WTC11 (cell line): ENCODE measurements at regions not wholly inside any gene's neighbourhood (a gene's known extent, or its start where the extent isn't known, plus 50 kb on each side); places are given as distances from the start of the nearest gene placed in this dataset.

Experiments used
- ATAC-seq: fragments of 200-7000 bp; cut with Tn5 transposase; 2 replicates; pipeline ENCODE4 v1.10.0; 2021; ENCODE audit warnings: mild to moderate bottlenecking, moderate library complexity
- CTCF ChIA-PET: fragments of 300-600 bp; sonication (Branson Sonifier 250); formaldehyde crosslinking; loops from one replicate; lab custom pipeline; 2021; ENCODE audit warnings: antibody characterized with exemption; lab: Charles Lee
- POLR2A ChIA-PET: fragments of 350-600 bp; sonication (Branson Sonifier 250); formaldehyde crosslinking; loops from one replicate; lab custom pipeline; 2021; ENCODE audit warnings: antibody characterized with exemption; lab: Charles Lee
- DNase-seq: peaks from one replicate; pipeline ENCODE4 v3.0.0; 2021; ENCODE audit warnings: low spot score
- H3K27ac Mint-ChIP-seq: 2 replicates; pipeline ENCODE4 v1.8.0; 2021; ENCODE audit warnings: mixed read lengths
- H3K27me3 Mint-ChIP-seq: 2 replicates; pipeline ENCODE4 v1.8.0; 2021; ENCODE audit warnings: low read depth, mild to moderate bottlenecking, moderate library complexity, mixed read lengths
- H3K36me3 Mint-ChIP-seq: 2 replicates; pipeline ENCODE4 v1.8.0; 2021; ENCODE audit warnings: mixed read lengths
- H3K4me1 Mint-ChIP-seq: 2 replicates; pipeline ENCODE4 v1.8.0; 2022; ENCODE audit warnings: mixed read lengths
- H3K4me3 Mint-ChIP-seq: 2 replicates; pipeline ENCODE4 v1.8.0; 2021; ENCODE audit warnings: mild to moderate bottlenecking, moderate library complexity, mixed read lengths
- H3K9me3 Mint-ChIP-seq: 2 replicates; pipeline ENCODE4 v1.8.0; 2021; ENCODE audit warnings: mixed read lengths
- ATF3 ChIP-seq: sonication (generic); formaldehyde crosslinking; conservative IDR thresholded peaks from 2 replicates; pipeline ENCODE4 v1.8.1; 2022; ENCODE audit warnings: mild to moderate bottlenecking, missing genetic modification reagents
- ATF6 ChIP-seq: sonication (generic); formaldehyde crosslinking; IDR thresholded peaks from 2 replicates; pipeline ENCODE4 v1.8.1; 2023; ENCODE audit warnings: mild to moderate bottlenecking, missing genetic modification reagents
- CBFB ChIP-seq: sonication (generic); formaldehyde crosslinking; IDR thresholded peaks from 2 replicates; pipeline ENCODE4 v1.8.1; 2022; ENCODE audit warnings: mild to moderate bottlenecking, low read depth, missing genetic modification reagents
- E2F5 ChIP-seq: sonication (generic); formaldehyde crosslinking; IDR thresholded peaks from 2 replicates; pipeline ENCODE4 v1.8.1; 2022; ENCODE audit warnings: mild to moderate bottlenecking, moderate library complexity, missing genetic modification reagents
- ERG ChIP-seq: fragments of 250-450 bp; sonication (Bioruptor Pico); IDR thresholded peaks from 2 replicates; pipeline ENCODE4 v1.8.0; 2021; ENCODE audit warnings: mild to moderate bottlenecking
- GTF2I ChIP-seq: fragments of 250-450 bp; sonication (Bioruptor Pico); conservative IDR thresholded peaks from 2 replicates; pipeline ENCODE4 v1.4.0; 2021; ENCODE audit warnings: mild to moderate bottlenecking
- JAZF1 ChIP-seq: fragments of 250-450 bp; sonication (Bioruptor Pico); IDR thresholded peaks from 2 replicates; pipeline ENCODE4 v1.9.0; 2021; ENCODE audit warnings: moderate library complexity, mild to moderate bottlenecking, inconsistent platforms
- ZBTB43 ChIP-seq: sonication (generic); formaldehyde crosslinking; IDR thresholded peaks from 2 replicates; pipeline ENCODE4 v1.8.1; 2023; ENCODE audit warnings: mild to moderate bottlenecking, missing genetic modification reagents
- ZNF532 ChIP-seq: fragments of 250-450 bp; sonication (Bioruptor Pico); IDR thresholded peaks from 2 replicates; pipeline ENCODE4 v1.9.0; 2021; ENCODE audit warnings: mild to moderate bottlenecking, borderline replicate concordance

GRCh38 chr4:82053396-82053795, 320.4 kb downstream of the HNRNPD start:
- H3K27me3 Mint-ChIP-seq, result no peaks in the 10 kb centered on the region
- CTCF ChIA-PET, result interaction anchor here (1.0 kb wide), 1 partner anchor 215 kb away, joined by 3 read pairs; no protein-coding TSS in a partner anchor

More at GRCh38 chr4:82053396-82053795, 320.4 kb downstream of the HNRNPD start:
- POLR2A ChIA-PET, result no interaction called here
- no peak overlapping the region for H3K27ac Mint-ChIP-seq
- H3K36me3 Mint-ChIP-seq, result peaks cover 3% of the 10 kb centered on the region; the same call in 1 of the 2 replicates
- H3K4me3 Mint-ChIP-seq, result no peak overlapping the region
- peaks cover 5% of the 10 kb centered on the region; the same call in 1 of the 2 replicates for H3K4me1 Mint-ChIP-seq
- ATAC-seq (no peak), DNase-seq (no peak)
- peaks cover 23% of the 10 kb centered on the region for H3K9me3 Mint-ChIP-seq
- TF ChIP-seq ATF6 (CRISPR knock-in tag) (no peak), ZNF532 (no peak), ERG (CRISPR knock-in tag) (no peak), E2F5 (no peak), JAZF1 (no peak), GTF2I (CRISPR knock-in tag) (no peak), CBFB (CRISPR knock-in tag) (no peak), ATF3 (no peak), ZBTB43 (CRISPR knock-in tag) (no peak)
